GM10248 (cell line): ENCODE measurements at regions not wholly inside any gene's neighbourhood (a gene's known extent, or its start where the extent isn't known, plus 50 kb on each side); places are given as distances from the start of the nearest gene placed in this dataset.

ENCODE experiments used
- CTCF ChIA-PET: fragments of 300-600 bp; sonication (Branson Sonifier 250); formaldehyde crosslinking; extraction: SDS; loops from one replicate; lab custom pipeline; 2021; ENCODE audit warnings: antibody characterized with exemption; lab: Yijun Ruan, JAX
- POLR2A ChIA-PET: fragments of 350-650 bp; sonication (Branson Sonifier 250); formaldehyde crosslinking; extraction: SDS; loops from one replicate; lab custom pipeline; 2020; ENCODE audit warnings: antibody characterized with exemption; lab: Yijun Ruan, JAX
- DNase-seq: peaks from one replicate; pipeline ENCODE4 v3.0.0; 2012; ENCODE audit errors: extremely low spot score
- CTCF ChIP-seq: IDR thresholded peaks from 2 replicates; pipeline ENCODE4 v1.5.1; 2012; ENCODE audit warnings: mild to moderate bottlenecking, low read depth; ENCODE audit errors: extremely low read depth, missing control alignments, control extremely low read depth

GRCh38 chr11:96614846-96615245 lies 225.0 kb downstream of the JRKL start:
- CTCF ChIA-PET: no interaction called here
- DNase-seq: no peak
- POLR2A ChIA-PET: no interaction called here
- TF ChIP-seq CTCF: no peak

GRCh38 chr11:96620464-96621044 lies 230.7 kb downstream of the JRKL start:
- TF ChIP-seq CTCF: no peak
- POLR2A ChIA-PET: no interaction called here
- DNase-seq: no peak
- CTCF ChIA-PET: no interaction called here

- CTCF ChIA-PET: no interaction called here
- no peak for DNase-seq
- no peak for TF ChIP-seq CTCF
- POLR2A ChIA-PET: no interaction called here
These were observed 231.3 kb downstream of the JRKL start for GRCh38 chr11:96621161-96621560.

- ChIA-PET POLR2A (no interaction called here), CTCF (no interaction called here)
- TF ChIP-seq CTCF: no peak
- DNase-seq: no peak
These were observed 232.3 kb downstream of the JRKL start for GRCh38 chr11:96622026-96622634.

- ChIA-PET POLR2A (no interaction called here), CTCF (no interaction called here)
- DNase-seq: no peak
- no peak for TF ChIP-seq CTCF
These were observed 234.3 kb downstream of the JRKL start for GRCh38 chr11:96624126-96624525.

- POLR2A ChIA-PET: no interaction called here
- no peak for DNase-seq
- CTCF ChIA-PET: no interaction called here
- no peak for TF ChIP-seq CTCF
These were observed 237.6 kb downstream of the JRKL start for GRCh38 chr11:96627376-96627775.

GRCh38 chr11:96635655-96636054 lies 245.8 kb downstream of the JRKL start:
- TF ChIP-seq CTCF: no peak
- POLR2A ChIA-PET: no interaction called here
- DNase-seq: no peak
- CTCF ChIA-PET: interaction anchor here (1.5 kb wide), 1 partner anchor 18 kb away, joined by 3 read pairs; no protein-coding TSS in a partner anchor
